Thyroid gland (tissue), 4 donors: ENCODE measurements at regions not wholly inside any gene's neighbourhood (a gene's known extent, or its start where the extent isn't known, plus 50 kb on each side); places are given as distances from the start of the nearest gene placed in this dataset.

ENCODE experiments used
- CTCF ChIP-seq, 6 experiments: fragments of 200-600 bp in 3 of 6; fragments of 450-650 bp in 3 of 6; sonication (generic) in 3 of 6; IDR thresholded peaks; one replicate each; pipeline ENCODE4 v1.5.1; 2016 to 2019; ENCODE audit warnings: antibody characterized with exemption in 6 of 6, mild to moderate bottlenecking in 2 of 6, inconsistent platforms in 1 of 6, moderate library complexity in 1 of 6
- POLR2A ChIP-seq, 2 donors: fragments of 450-650 bp; IDR thresholded peaks; one replicate each; pipeline ENCODE4 v1.6.1; 2017; ENCODE audit warnings: antibody characterized with exemption in 2 of 2, mild to moderate bottlenecking in 2 of 2, moderate library complexity in 1 of 2

GRCh38 chrY:19167319-19168201 is 394.0 kb upstream of the HSFY2 start:
- TF ChIP-seq CTCF (IDR thresholded peaks at IDR 0.05) = no peak
- no peak for TF ChIP-seq POLR2A (IDR thresholded peaks at IDR 0.05)
